Central memory CD8-positive, alpha-beta T cell (primary cell): ENCODE measurements at regions not wholly inside any gene's neighbourhood (a gene's known extent, or its start where the extent isn't known, plus 50 kb on each side); places are given as distances from the start of the nearest gene placed in this dataset.
"Not testable (repeated sequence)": the region's sequence is repeated elsewhere in the genome, so short reads cannot be mapped to it uniquely, and the experiment has no call there.

Experiments
- ATAC-seq: fragments of 150-1000 bp; cut with Tn5 transposase; replicated peaks from 2 replicates; pipeline ENCODE4 v1.10.0; 2022; ENCODE audit warnings: mild to moderate bottlenecking, moderate FRiP score, moderate number of reproducible peaks; ENCODE audit not compliant: poor library complexity, severe bottlenecking; ENCODE audit errors: extremely low read depth
- DNase-seq, 2 donors: peaks; one replicate each; pipeline ENCODE4 v3.0.0; 2021; ENCODE audit warnings: low spot score in 2 of 2
- H3K27ac Mint-ChIP-seq: one replicate; pipeline ENCODE4 v1.8.0; 2022; ENCODE audit warnings: low read depth, mild to moderate bottlenecking, moderate library complexity, mixed read lengths
- H3K27me3 Mint-ChIP-seq: one replicate; pipeline ENCODE4 v1.8.0; 2022; ENCODE audit warnings: mixed read lengths
- H3K36me3 Mint-ChIP-seq: one replicate; pipeline ENCODE4 v1.8.0; 2022; ENCODE audit warnings: mild to moderate bottlenecking, moderate library complexity, mixed read lengths; ENCODE audit not compliant: insufficient read depth
- H3K4me1 Mint-ChIP-seq: one replicate; pipeline ENCODE4 v1.8.0; 2022; ENCODE audit warnings: mixed read lengths
- H3K4me3 Mint-ChIP-seq: one replicate; pipeline ENCODE4 v1.8.0; 2022; ENCODE audit warnings: mild to moderate bottlenecking, moderate library complexity, mixed read lengths
- H3K9me3 Mint-ChIP-seq: one replicate; pipeline ENCODE4 v1.8.0; 2022; ENCODE audit warnings: mixed read lengths

DNA sequence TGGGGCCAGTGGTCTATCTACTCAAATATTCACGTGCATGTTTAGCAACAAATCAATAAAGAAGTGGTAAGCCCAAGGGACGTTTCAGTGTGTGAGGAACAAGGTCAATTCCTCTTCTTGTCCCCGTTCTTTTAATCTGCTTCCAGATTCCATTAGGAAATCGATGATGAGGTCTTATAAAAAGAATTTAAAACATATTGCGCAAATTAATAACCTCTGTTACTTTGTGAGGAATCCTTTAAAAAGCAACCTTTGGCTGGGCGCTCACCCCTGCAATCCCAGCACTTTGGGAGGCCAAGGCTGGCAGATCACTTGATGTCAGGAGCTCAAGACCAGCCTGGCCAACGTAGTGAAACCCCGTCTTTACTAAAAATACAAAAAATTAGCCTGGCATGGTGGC lies 113.0 kb upstream of the TMPRSS2 start:
- Mint-ChIP-seq H3K36me3 (no peaks in the 10 kb centered on the region), H3K4me1 (no peaks in the 10 kb centered on the region), H3K27ac (no peak overlapping the region), H3K4me3 (no peak overlapping the region), H3K27me3 (peaks cover 77% of the 10 kb centered on the region), H3K9me3 (no peaks in the 10 kb centered on the region)
- no peak for DNase-seq
- no peak for ATAC-seq

- Mint-ChIP-seq H3K4me3 (no peak overlapping the region), H3K27ac (no peak overlapping the region), H3K4me1 (no peaks in the 10 kb centered on the region), H3K9me3 (no peaks in the 10 kb centered on the region), H3K27me3 (peaks cover 73% of the 10 kb centered on the region), H3K36me3 (no peaks in the 10 kb centered on the region)
- ATAC-seq (no peak), DNase-seq (no peak)
Measured at GRCh38 chr21:41620541-41620940, 112.6 kb upstream of the TMPRSS2 start.

DNA sequence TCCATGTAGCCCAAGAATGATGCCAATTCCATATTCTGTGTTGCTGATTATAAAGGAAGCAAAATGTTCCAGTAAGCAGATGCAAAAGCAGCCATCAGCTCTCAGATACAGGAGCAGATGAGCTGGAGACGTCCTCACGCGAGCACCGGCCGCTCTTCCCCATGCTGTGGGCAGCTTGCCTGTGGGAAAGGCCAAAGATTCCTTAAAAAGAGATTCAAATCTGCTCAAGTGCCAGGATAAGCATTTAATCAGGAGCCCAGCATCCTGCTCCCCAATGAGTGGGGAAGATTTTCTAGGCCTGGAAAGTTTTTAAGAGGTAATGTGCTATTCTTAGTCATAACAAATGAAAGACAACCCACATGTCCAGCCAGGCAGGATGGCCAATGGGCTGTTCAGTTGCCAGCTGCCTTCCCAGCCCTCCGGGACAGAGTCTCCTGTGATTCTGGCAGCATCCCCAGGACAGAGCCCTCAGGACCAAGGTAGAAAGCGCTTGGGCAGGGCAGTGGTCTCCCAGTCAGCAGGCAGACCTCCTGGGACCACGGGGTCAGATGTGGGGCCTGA lies 108.2 kb upstream of the TMPRSS2 start:
- Mint-ChIP-seq H3K4me3 (no peak overlapping the region), H3K27me3 (peaks cover 64% of the 10 kb centered on the region), H3K27ac (no peak overlapping the region), H3K9me3 (no peaks in the 10 kb centered on the region), H3K36me3 (peaks cover 2% of the 10 kb centered on the region), H3K4me1 (no peaks in the 10 kb centered on the region)
- DNase-seq (no peak), ATAC-seq (no peak)

- no peak for ATAC-seq
- Mint-ChIP-seq H3K27me3 (peaks cover 64% of the 10 kb centered on the region), H3K9me3 (no peaks in the 10 kb centered on the region), H3K36me3 (peaks cover 2% of the 10 kb centered on the region), H3K4me1 (no peaks in the 10 kb centered on the region), H3K4me3 (no peak overlapping the region), H3K27ac (no peak overlapping the region)
- no peak for DNase-seq
Measured at GRCh38 chr21:41615613-41616012, 107.7 kb upstream of the TMPRSS2 start.

GRCh38 chr21:41614511-41614910 lies 106.6 kb upstream of the TMPRSS2 start:
- ATAC-seq (no peak), DNase-seq (no peak)
- H3K36me3 Mint-ChIP-seq = peaks cover 2% of the 10 kb centered on the region
- peaks cover 64% of the 10 kb centered on the region for H3K27me3 Mint-ChIP-seq
- H3K4me3 Mint-ChIP-seq = no peak overlapping the region
- no peaks in the 10 kb centered on the region for H3K9me3 Mint-ChIP-seq
- no peaks in the 10 kb centered on the region for H3K4me1 Mint-ChIP-seq
- H3K27ac Mint-ChIP-seq = no peak overlapping the region

DNA sequence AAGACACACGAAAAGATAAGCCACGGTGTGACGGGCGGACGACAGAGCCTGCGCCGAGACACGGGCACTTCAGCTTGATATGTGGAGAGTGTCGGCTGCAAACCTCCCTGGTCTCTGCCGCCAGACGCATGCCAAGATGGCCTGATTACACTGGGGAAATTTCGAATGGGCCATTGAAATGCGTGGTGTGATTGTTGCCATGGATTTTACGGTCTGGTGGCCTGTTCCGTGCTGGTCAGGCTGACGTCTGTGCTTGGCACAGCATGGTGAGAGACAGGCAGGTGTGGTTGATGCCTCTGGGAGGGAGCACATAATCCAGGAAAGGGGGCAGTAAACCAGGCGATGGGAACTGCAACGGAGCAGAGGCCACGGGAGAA lies 105.6 kb upstream of the TMPRSS2 start:
- no peaks in the 10 kb centered on the region for H3K9me3 Mint-ChIP-seq
- peaks cover 62% of the 10 kb centered on the region for H3K27me3 Mint-ChIP-seq
- H3K36me3 Mint-ChIP-seq = peaks cover 2% of the 10 kb centered on the region
- H3K27ac Mint-ChIP-seq = no peak overlapping the region
- no peak for ATAC-seq
- no peak overlapping the region for H3K4me3 Mint-ChIP-seq
- DNase-seq = no peak
- no peaks in the 10 kb centered on the region for H3K4me1 Mint-ChIP-seq

DNA sequence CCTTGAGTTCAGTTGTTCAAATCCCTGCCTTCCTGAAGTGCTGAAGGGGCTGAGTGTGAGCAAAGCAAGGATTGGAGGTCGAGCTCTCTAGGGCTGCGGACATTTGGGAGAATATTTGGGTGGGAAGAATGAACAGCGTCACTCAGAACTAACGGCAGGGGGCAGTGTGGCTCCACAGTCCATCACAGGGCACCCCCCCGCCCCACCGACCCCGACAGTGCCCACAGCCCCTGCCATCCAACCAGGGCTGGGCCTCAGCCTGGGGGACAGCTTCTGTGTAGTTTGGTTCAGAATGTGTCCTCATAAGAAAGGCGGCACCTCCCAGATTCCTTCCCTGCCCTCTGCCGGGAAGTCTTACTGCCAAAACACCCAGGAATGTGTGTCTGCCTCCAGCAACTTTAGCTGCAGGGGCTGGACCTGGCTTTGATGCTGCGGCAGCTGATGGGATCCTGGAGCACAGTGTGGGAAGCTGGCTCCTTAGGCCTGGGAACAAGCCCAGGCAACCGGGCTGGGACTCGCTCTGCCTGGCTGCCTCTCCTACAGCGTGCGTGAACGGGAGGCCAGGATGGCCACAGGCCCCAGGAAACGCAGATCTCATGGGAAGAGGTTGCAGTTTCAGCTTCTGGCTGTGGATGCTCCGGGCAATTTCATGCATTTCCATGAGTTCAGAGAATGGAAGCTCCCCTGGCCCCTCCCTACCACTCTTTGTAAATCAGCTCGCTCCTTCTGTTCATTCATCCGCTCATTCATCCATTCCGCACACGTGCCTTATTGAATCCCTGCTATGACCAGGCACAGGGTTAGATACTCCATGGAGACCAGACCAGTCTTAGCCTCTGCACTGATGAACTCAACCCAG lies 104.9 kb upstream of the TMPRSS2 start:
- Mint-ChIP-seq H3K27ac (no peak overlapping the region), H3K9me3 (no peaks in the 10 kb centered on the region), H3K36me3 (peaks cover 2% of the 10 kb centered on the region), H3K4me1 (no peaks in the 10 kb centered on the region), H3K4me3 (no peak overlapping the region), H3K27me3 (peaks cover 67% of the 10 kb centered on the region)
- DNase-seq (no peak), ATAC-seq (no peak)

- H3K36me3 Mint-ChIP-seq = peaks cover 2% of the 10 kb centered on the region
- ATAC-seq = no peak
- no peak for DNase-seq
- H3K27me3 Mint-ChIP-seq = peaks cover 67% of the 10 kb centered on the region
- H3K9me3 Mint-ChIP-seq = no peaks in the 10 kb centered on the region
- no peak overlapping the region for H3K27ac Mint-ChIP-seq
- no peaks in the 10 kb centered on the region for H3K4me1 Mint-ChIP-seq
- no peak overlapping the region for H3K4me3 Mint-ChIP-seq
Measured at GRCh38 chr21:41611966-41612606, 104.1 kb upstream of the TMPRSS2 start.

DNA sequence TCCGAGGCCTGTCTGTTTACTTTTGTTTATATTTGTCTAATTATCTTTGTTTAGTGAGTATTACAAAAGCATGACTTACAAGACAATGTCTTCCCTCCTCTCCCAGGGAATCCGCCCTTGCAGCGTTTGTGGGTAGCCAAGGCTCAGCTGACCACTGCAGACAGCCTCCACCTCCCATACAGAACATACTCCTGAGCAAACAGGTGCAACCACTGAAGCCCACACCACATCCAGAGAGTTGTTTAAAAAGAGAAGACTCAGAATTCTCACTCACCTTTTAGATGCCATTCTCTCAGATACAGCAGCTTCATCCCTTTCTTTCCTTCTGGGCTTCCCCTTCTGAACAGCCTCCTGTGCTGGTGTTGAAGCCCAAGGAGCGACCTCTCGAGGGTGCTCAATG lies 103.5 kb upstream of the TMPRSS2 start:
- ATAC-seq (no peak), DNase-seq (no peak)
- H3K4me1 Mint-ChIP-seq = no peaks in the 10 kb centered on the region
- H3K9me3 Mint-ChIP-seq = no peaks in the 10 kb centered on the region
- H3K4me3 Mint-ChIP-seq = no peak overlapping the region
- H3K27ac Mint-ChIP-seq = no peak overlapping the region
- peaks cover 2% of the 10 kb centered on the region for H3K36me3 Mint-ChIP-seq
- H3K27me3 Mint-ChIP-seq = peaks cover 74% of the 10 kb centered on the region

DNA sequence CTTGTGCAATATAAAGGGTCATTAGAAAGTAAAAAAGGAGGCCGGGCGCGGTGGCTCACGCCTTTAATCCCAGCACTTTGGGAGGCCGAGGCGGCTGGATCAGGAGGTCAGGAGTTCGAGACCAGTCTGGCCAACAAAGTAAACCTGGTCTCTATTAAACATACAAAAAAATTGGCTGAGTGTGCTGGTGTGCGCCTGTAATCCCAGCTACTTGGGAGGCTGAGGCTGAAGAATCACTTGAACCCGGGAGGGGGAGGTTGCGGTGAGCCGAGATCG lies 102.8 kb upstream of the TMPRSS2 start:
- H3K9me3 Mint-ChIP-seq, H3K27ac Mint-ChIP-seq, H3K4me1 Mint-ChIP-seq, H3K4me3 Mint-ChIP-seq, H3K36me3 Mint-ChIP-seq, DNase-seq, ATAC-seq: not testable (repeated sequence)
- H3K27me3 Mint-ChIP-seq = peaks cover 80% of the 10 kb centered on the region

DNA sequence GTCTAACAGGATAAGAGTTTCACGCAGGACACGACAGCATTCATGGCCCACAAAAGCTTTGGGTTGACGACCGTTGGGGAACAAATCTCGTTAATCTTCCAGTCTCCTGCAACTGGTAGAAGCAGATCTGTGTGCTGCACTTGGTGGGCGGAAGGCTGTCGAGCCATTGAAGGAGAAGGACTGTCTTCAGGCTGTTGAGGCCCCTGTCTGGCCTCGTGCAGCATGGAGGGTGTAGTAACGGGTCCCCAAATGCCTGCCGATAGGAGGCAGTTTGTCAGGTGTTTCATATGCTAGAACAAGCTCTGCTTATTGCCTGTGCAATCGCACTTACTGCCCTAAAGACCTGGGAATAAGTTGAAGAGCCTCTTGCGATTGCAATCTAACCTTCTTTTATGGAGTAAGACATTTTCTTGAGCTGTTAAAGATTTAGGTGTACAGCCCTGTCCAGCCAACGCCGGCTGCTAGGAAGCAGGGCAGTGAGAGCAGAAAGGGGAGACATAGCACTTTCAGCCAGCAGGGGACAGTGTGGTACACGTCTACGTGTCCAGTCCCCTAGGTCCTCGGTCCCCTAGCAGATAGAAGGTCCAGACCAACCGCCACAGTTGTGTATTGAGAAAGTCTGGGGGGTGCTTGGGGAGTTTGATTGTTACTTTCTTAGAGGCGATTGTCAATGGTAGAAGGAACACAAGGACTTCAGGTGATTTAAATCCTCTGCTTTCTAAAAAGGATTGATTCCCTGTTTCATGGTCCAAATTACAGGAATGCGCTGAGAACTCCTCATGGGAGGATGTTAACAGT lies 102.3 kb upstream of the TMPRSS2 start:
- Mint-ChIP-seq H3K27ac (no peak overlapping the region), H3K27me3 (peaks cover 83% of the 10 kb centered on the region)
- no peak for DNase-seq

GRCh38 chr21:41606706-41607105 lies 98.7 kb upstream of the TMPRSS2 start:
- no peaks in the 10 kb centered on the region for H3K36me3 Mint-ChIP-seq
- peaks cover 73% of the 10 kb centered on the region for H3K27me3 Mint-ChIP-seq
- no peak for DNase-seq
- no peak for ATAC-seq
- no peaks in the 10 kb centered on the region for H3K9me3 Mint-ChIP-seq
- no peak overlapping the region for H3K4me3 Mint-ChIP-seq
- H3K27ac Mint-ChIP-seq = no peak overlapping the region
- H3K4me1 Mint-ChIP-seq = no peaks in the 10 kb centered on the region

More for the DNA sequence above, 102.3 kb upstream of the TMPRSS2 start:
- Mint-ChIP-seq H3K4me1 (no peaks in the 10 kb centered on the region), H3K9me3 (no peaks in the 10 kb centered on the region), H3K36me3 (peaks cover 2% of the 10 kb centered on the region), H3K4me3 (no peak overlapping the region)
- ATAC-seq = no peak
